SK-N-SH treated with all-trans-retinoic acid at 6 μM for 48 hours (cell line): ENCODE measurements at regions not wholly inside any gene's neighbourhood (a gene's known extent, or its start where the extent isn't known, plus 50 kb on each side); places are given as distances from the start of the nearest gene placed in this dataset.
A peak's percentile ranks its signal among the peaks of the same experiment; 100 is the strongest.

Experiments
- ATAC-seq: fragments of 200-7000 bp; cut with Tn5 transposase; 3 replicates; pipeline ENCODE4 v1.9.1; 2020; ENCODE audit warnings: mild to moderate bottlenecking, moderate library complexity
- ARNTL ChIP-seq: fragments of 450-650 bp; formaldehyde crosslinking; IDR thresholded peaks from 2 replicates; pipeline ENCODE4 v1.5.0; 2020; ENCODE audit warnings: low read depth, mild to moderate bottlenecking, moderate library complexity, borderline replicate concordance
- CREB5 ChIP-seq: fragments of 250-450 bp; sonication (Bioruptor Pico); IDR thresholded peaks from 2 replicates; pipeline ENCODE4 v1.5.1; 2020; ENCODE audit warnings: low read depth, mild to moderate bottlenecking, moderate library complexity
- CSDC2 ChIP-seq: fragments of 250-450 bp; sonication (Bioruptor Pico); IDR thresholded peaks from 2 replicates; pipeline ENCODE4 v1.5.0; 2020; ENCODE audit warnings: mild to moderate bottlenecking, moderate library complexity
- CSRNP3 ChIP-seq: fragments of 250-450 bp; sonication (Bioruptor Pico); IDR thresholded peaks from 2 replicates; pipeline ENCODE4 v1.5.1; 2021; ENCODE audit warnings: mild to moderate bottlenecking, moderate library complexity
- ESRRG ChIP-seq: fragments of 250-450 bp; sonication (Bioruptor Pico); IDR thresholded peaks from 2 replicates; pipeline ENCODE4 v1.6.1; 2021; ENCODE audit warnings: mild to moderate bottlenecking
- GLIS3 ChIP-seq: fragments of 250-450 bp; sonication (Bioruptor Pico); IDR thresholded peaks from 2 replicates; pipeline ENCODE4 v1.5.0; 2020; ENCODE audit warnings: mild to moderate bottlenecking, moderate library complexity
- ISL1 ChIP-seq: fragments of 250-450 bp; sonication (Bioruptor Pico); IDR thresholded peaks from 2 replicates; pipeline ENCODE4 v2.1.2; 2022; ENCODE audit warnings: mild to moderate bottlenecking, moderate library complexity
- OSR1 ChIP-seq: fragments of 250-450 bp; sonication (Bioruptor Pico); IDR thresholded peaks from 2 replicates; pipeline ENCODE4 v1.8.0; 2022; ENCODE audit warnings: moderate library complexity, mild to moderate bottlenecking, inconsistent platforms
- POU6F1 ChIP-seq: fragments of 250-450 bp; sonication (Bioruptor Pico); IDR thresholded peaks from 2 replicates; pipeline ENCODE4 v1.8.0; 2021; ENCODE audit warnings: low read depth, mild to moderate bottlenecking, moderate library complexity, borderline replicate concordance
- PPARA ChIP-seq: fragments of 250-450 bp; sonication (Bioruptor Pico); IDR thresholded peaks from 2 replicates; pipeline ENCODE4 v1.5.0; 2020; ENCODE audit warnings: mild to moderate bottlenecking, borderline replicate concordance
- RARB ChIP-seq: fragments of 250-450 bp; sonication (Bioruptor Pico); IDR thresholded peaks from 2 replicates; pipeline ENCODE4 v1.8.0; 2021; ENCODE audit warnings: mild to moderate bottlenecking, moderate library complexity
- SNAI2 ChIP-seq: fragments of 250-450 bp; sonication (Bioruptor Pico); IDR thresholded peaks from 2 replicates; pipeline ENCODE4 v1.5.0; 2020; ENCODE audit warnings: mild to moderate bottlenecking, moderate library complexity
- TCF4 ChIP-seq: fragments of 250-450 bp; sonication (Bioruptor Pico); IDR thresholded peaks from 2 replicates; pipeline ENCODE4 v1.8.0; 2021; ENCODE audit warnings: mild to moderate bottlenecking, moderate library complexity, borderline replicate concordance
- TOX ChIP-seq: fragments of 250-450 bp; sonication (Bioruptor Pico); IDR thresholded peaks from 2 replicates; pipeline ENCODE4 v1.8.0; 2021; ENCODE audit warnings: mild to moderate bottlenecking, moderate library complexity, borderline replicate concordance
- TSHZ2 ChIP-seq: fragments of 250-450 bp; sonication (Bioruptor Pico); IDR thresholded peaks from 2 replicates; pipeline ENCODE4 v1.5.0; 2020; ENCODE audit warnings: mild to moderate bottlenecking, moderate library complexity
- ZC3H10 ChIP-seq: fragments of 250-450 bp; sonication (Bioruptor Pico); IDR thresholded peaks from 2 replicates; pipeline ENCODE4 v1.5.1; 2021; ENCODE audit warnings: mild to moderate bottlenecking, moderate library complexity
- ZFP3 ChIP-seq: fragments of 250-450 bp; sonication (Bioruptor Pico); IDR thresholded peaks from 2 replicates; pipeline ENCODE4 v1.5.0; 2020; ENCODE audit warnings: mild to moderate bottlenecking, moderate library complexity
- ZFP30 ChIP-seq: fragments of 450-650 bp; formaldehyde crosslinking; IDR thresholded peaks from 2 replicates; pipeline ENCODE4 v1.5.0; 2022; ENCODE audit warnings: mild to moderate bottlenecking, moderate library complexity
- ZNF565 ChIP-seq: fragments of 450-650 bp; formaldehyde crosslinking; conservative IDR thresholded peaks from 2 replicates; pipeline ENCODE4 v1.5.0; 2020; ENCODE audit warnings: low read depth, mild to moderate bottlenecking, moderate library complexity
- ZNF70 ChIP-seq: fragments of 450-650 bp; formaldehyde crosslinking; IDR thresholded peaks from 2 replicates; pipeline ENCODE4 v1.5.0; 2020; ENCODE audit warnings: mild to moderate bottlenecking, moderate library complexity
- ZNF8 ChIP-seq: fragments of 450-650 bp; formaldehyde crosslinking; IDR thresholded peaks from 2 replicates; pipeline ENCODE4 v1.5.0; 2020; ENCODE audit warnings: mild to moderate bottlenecking, moderate library complexity

GRCh38 chr3:31423482-31423881 is 109.2 kb upstream of the STT3B start:
- TF ChIP-seq PPARA: no peak
- no peak for TF ChIP-seq CREB5 (CRISPR knock-in tag)
- peak; percentile 40; the same call in 1 of the 2 replicates for TF ChIP-seq TCF4
- ATAC-seq: peak; percentile 44; the same call in 1 of the 3 replicates

DNA sequence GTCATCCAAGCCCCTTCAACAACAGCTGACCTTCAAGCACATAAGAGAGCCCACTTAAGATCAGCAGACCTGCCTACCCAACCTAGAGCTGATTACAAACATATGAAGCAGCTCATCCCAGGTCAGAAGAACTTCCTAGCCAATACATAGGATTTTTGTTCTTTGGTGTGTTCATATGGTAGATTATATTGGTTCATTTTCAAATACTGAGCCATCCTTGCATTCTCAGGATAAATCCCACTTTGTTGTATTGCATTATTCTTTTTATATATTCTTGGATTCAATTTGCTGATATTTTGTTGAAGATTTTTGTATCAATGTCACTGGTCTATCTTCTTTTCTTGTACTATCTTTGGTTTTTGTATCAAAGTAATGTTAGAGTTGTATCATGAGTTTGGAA is 107.3 kb upstream of the STT3B start:
- TF ChIP-seq GLIS3 (CRISPR knock-in tag) (no peak), ZNF70 (CRISPR knock-in tag) (no peak), TCF4 (no peak), PPARA (no peak), ZNF565 (CRISPR knock-in tag) (no peak), CSRNP3 (no peak), ZC3H10 (CRISPR knock-in tag) (no peak), CSDC2 (no peak), RARB (CRISPR knock-in tag) (no peak), ZFP3 (CRISPR knock-in tag) (no peak), ARNTL (CRISPR knock-in tag) (no peak), TOX (CRISPR knock-in tag) (no peak), ESRRG (CRISPR knock-in tag) (no peak), CREB5 (CRISPR knock-in tag) (no peak)
- no peak for ATAC-seq

GRCh38 chr3:31427623-31428022 is 105.1 kb upstream of the STT3B start:
- no peak for ATAC-seq
- no peak for TF ChIP-seq ARNTL (CRISPR knock-in tag)
- TF ChIP-seq ESRRG (CRISPR knock-in tag): no peak
- TF ChIP-seq ZNF8 (CRISPR knock-in tag): no peak
- no peak for TF ChIP-seq CSDC2
- TF ChIP-seq SNAI2 (CRISPR knock-in tag): no peak
- no peak for TF ChIP-seq GLIS3 (CRISPR knock-in tag)
- TF ChIP-seq TOX (CRISPR knock-in tag): no peak
- no peak for TF ChIP-seq ZFP30
- no peak for TF ChIP-seq ZNF565 (CRISPR knock-in tag)
- no peak for TF ChIP-seq CREB5 (CRISPR knock-in tag)
- TF ChIP-seq ZC3H10 (CRISPR knock-in tag): no peak
- TF ChIP-seq CSRNP3: no peak
- TF ChIP-seq ISL1 (CRISPR knock-in tag): no peak
- TF ChIP-seq TSHZ2 (CRISPR knock-in tag): no peak
- no peak for TF ChIP-seq TCF4
- TF ChIP-seq OSR1 (CRISPR knock-in tag): no peak
- TF ChIP-seq POU6F1 (CRISPR knock-in tag): no peak
- no peak for TF ChIP-seq PPARA
- TF ChIP-seq RARB (CRISPR knock-in tag): no peak
- no peak for TF ChIP-seq ZNF70 (CRISPR knock-in tag)
